Keratinocyte (primary cell): ENCODE measurements at regions not wholly inside any gene's neighbourhood (a gene's known extent, or its start where the extent isn't known, plus 50 kb on each side); places are given as distances from the start of the nearest gene placed in this dataset.
"Not testable (repeated sequence)": the region's sequence is repeated elsewhere in the genome, so short reads cannot be mapped to it uniquely, and the experiment has no call there.

Source experiments
- DNase-seq: peaks from one replicate; pipeline ENCODE4 v3.0.0-alpha.2; 2011; ENCODE audit warnings: low read depth, missing footprints, low spot score
- FAIRE-seq: peaks from 2 replicates; lab custom pipeline; 2011; peaks lifted over from hg19 to GRCh38; lab: Jason Lieb, UNC
- H2AFZ ChIP-seq: 2 replicates; pipeline ENCODE4 v1.6.0; 2012; ENCODE audit warnings: low read length, control low read depth, inconsistent platforms; ENCODE audit not compliant: control insufficient read depth
- H3K27ac ChIP-seq: 2 replicates; pipeline ENCODE4 v1.5.1; 2011; ENCODE audit warnings: low read length; ENCODE audit not compliant: control insufficient read depth, insufficient read depth
- H3K27me3 ChIP-seq: 3 replicates; pipeline ENCODE4 v1.6.0; 2011; ENCODE audit warnings: low read length; ENCODE audit not compliant: control insufficient read depth, insufficient read depth; ENCODE audit errors: extremely low read depth
- H3K36me3 ChIP-seq, 2 experiments: 2 replicates in 1 of 2; 3 replicates in 1 of 2; pipeline ENCODE4 v1.5.1; 2011; ENCODE audit warnings: low read length in 2 of 2, mild to moderate bottlenecking in 1 of 2; ENCODE audit not compliant: control insufficient read depth in 2 of 2, insufficient read depth in 2 of 2; ENCODE audit errors: extremely low read depth in 1 of 2
- H3K4me1 ChIP-seq: 3 replicates; pipeline ENCODE4 v1.5.1; 2011; ENCODE audit warnings: low read length; ENCODE audit not compliant: control insufficient read depth, insufficient read depth; ENCODE audit errors: extremely low read depth
- H3K4me2 ChIP-seq: 3 replicates; pipeline ENCODE4 v1.6.0; 2011; ENCODE audit warnings: low read depth, low read length; ENCODE audit not compliant: control insufficient read depth, insufficient read depth; ENCODE audit errors: extremely low read depth
- H3K4me3 ChIP-seq, 3 experiments: fragments of 200-600 bp in 1 of 3; sonication (generic) in 1 of 3; 2 replicates in 2 of 3; 3 replicates in 1 of 3; pipeline ENCODE4 v1.5.1; 2011 to 2016; ENCODE audit warnings: low read length in 3 of 3, mild to moderate bottlenecking in 3 of 3, control low read depth in 2 of 3, inconsistent platforms in 1 of 3, low read depth in 1 of 3, mixed read lengths in 1 of 3, mixed run types in 1 of 3, moderate library complexity in 1 of 3; ENCODE audit not compliant: control insufficient read depth in 2 of 3, insufficient read depth in 2 of 3; ENCODE audit errors: extremely low read depth in 1 of 3
- H3K79me2 ChIP-seq: 2 replicates; pipeline ENCODE4 v1.6.0; 2012; ENCODE audit warnings: low read length; ENCODE audit not compliant: control insufficient read depth, insufficient read depth
- H3K9ac ChIP-seq: 3 replicates; pipeline ENCODE4 v1.6.0; 2011; ENCODE audit warnings: low read length; ENCODE audit not compliant: control insufficient read depth, insufficient read depth; ENCODE audit errors: extremely low read depth
- H3K9me1 ChIP-seq: 3 replicates; pipeline ENCODE4 v1.6.0; 2011; ENCODE audit warnings: low read length; ENCODE audit not compliant: control insufficient read depth, insufficient read depth; ENCODE audit errors: extremely low read depth
- H3K9me3 ChIP-seq: 2 replicates; pipeline ENCODE4 v1.5.1; 2012; ENCODE audit warnings: low read depth, low read length; ENCODE audit not compliant: control insufficient read depth
- H4K20me1 ChIP-seq: 3 replicates; pipeline ENCODE4 v1.6.0; 2011; ENCODE audit warnings: low read length; ENCODE audit not compliant: control insufficient read depth, insufficient read depth; ENCODE audit errors: extremely low read depth
- CTCF ChIP-seq, 3 experiments: IDR thresholded peaks in 1 of 3; conservative IDR thresholded peaks in 1 of 3; optimal IDR thresholded peaks in 1 of 3; 2 replicates in 2 of 3; 3 replicates in 1 of 3; pipeline versions ENCODE3 to v1.5.1; 2011; ENCODE audit warnings: low read length in 3 of 3, mild to moderate bottlenecking in 3 of 3, moderate library complexity in 2 of 3, control low read depth in 1 of 3, inconsistent platforms in 1 of 3; ENCODE audit not compliant: insufficient read depth in 2 of 3; ENCODE audit errors: extremely low read depth in 1 of 3
- EZH2 ChIP-seq: IDR thresholded peaks from one replicate; pipeline ENCODE4 v1.6.1; 2012; ENCODE audit warnings: inconsistent platforms, mild to moderate bottlenecking, low read length, moderate library complexity
- dilution Hi-C: fragments of 300-500 bp; cut with MboI; formaldehyde crosslinking; loops from one replicate; pipeline ENCODE4 v1.7.0; 2020; ENCODE audit warnings: low sequenced_read_pairs; ENCODE audit not compliant: extremely low pct_ligation_motif_present

GRCh38 chr11:11202885-11203284 is 150.2 kb downstream of the CSNK2A3 start:
- dilution Hi-C loops = no loop called here

GRCh38 chr11:11201302-11201701 is 151.7 kb downstream of the CSNK2A3 start:
- H3K9me3 ChIP-seq, DNase-seq, H3K9me1 ChIP-seq, H3K4me1 ChIP-seq, H2AFZ ChIP-seq, H3K4me2 ChIP-seq, dilution Hi-C loops, H4K20me1 ChIP-seq, H3K27ac ChIP-seq, H3K9ac ChIP-seq, H3K4me3 ChIP-seq, H3K79me2 ChIP-seq, H3K27me3 ChIP-seq, FAIRE-seq, H3K36me3 ChIP-seq: not testable (repeated sequence)

More at GRCh38 chr11:11202885-11203284, 150.2 kb downstream of the CSNK2A3 start:
- Histone ChIP-seq H3K4me3 (no peak overlapping the region), H3K4me2 (no peak overlapping the region), H3K79me2 (no peaks in the 10 kb centered on the region), H2AFZ (no peak overlapping the region), H3K9me3 (peaks cover 7% of the 10 kb centered on the region), H3K27ac (no peak overlapping the region), H3K36me3 (no peaks in the 10 kb centered on the region), H3K4me1 (no peaks in the 10 kb centered on the region), H4K20me1 (no peaks in the 10 kb centered on the region), H3K9ac (no peak overlapping the region), H3K9me1 (no peaks in the 10 kb centered on the region), H3K27me3 (peaks cover 9% of the 10 kb centered on the region)
- TF ChIP-seq CTCF (optimal IDR thresholded peaks at IDR 0.05 in 1 of 3, IDR thresholded peaks at IDR 0.05 in 1 of 3, conservative IDR thresholded peaks at IDR 0.05 in 1 of 3; ENCODE audit: extremely low read depth in 1 of 3, insufficient read depth in 2 of 3, low read length in 3 of 3) (no peak), EZH2 (no peak)
- FAIRE-seq = no peak
- no peak for DNase-seq

- no peak overlapping the region for H3K9ac ChIP-seq
- H4K20me1 ChIP-seq = no peaks in the 10 kb centered on the region
- no peaks in the 10 kb centered on the region for H3K4me1 ChIP-seq
- no peaks in the 10 kb centered on the region for H3K79me2 ChIP-seq
- H3K9me3 ChIP-seq = peaks cover 3% of the 10 kb centered on the region
- no peak overlapping the region for H3K27ac ChIP-seq
- DNase-seq (no peak), FAIRE-seq (no peak)
- H3K4me2 ChIP-seq = no peak overlapping the region
- no peaks in the 10 kb centered on the region for H3K27me3 ChIP-seq
- H2AFZ ChIP-seq = no peak overlapping the region
- no peak overlapping the region for H3K4me3 ChIP-seq
- H3K36me3 ChIP-seq = no peaks in the 10 kb centered on the region
- dilution Hi-C loops = no loop called here
- no peak for TF ChIP-seq CTCF (optimal IDR thresholded peaks at IDR 0.05 in 1 of 3, IDR thresholded peaks at IDR 0.05 in 1 of 3, conservative IDR thresholded peaks at IDR 0.05 in 1 of 3; ENCODE audit: extremely low read depth in 1 of 3, insufficient read depth in 2 of 3, low read length in 3 of 3)
- TF ChIP-seq EZH2 = no peak
- no peaks in the 10 kb centered on the region for H3K9me1 ChIP-seq
Measured at GRCh38 chr11:11192541-11192940, 160.5 kb downstream of the CSNK2A3 start.
